ENCODE measurements at regions not wholly inside any gene's neighbourhood (a gene's known extent, or its start where the extent isn't known, plus 50 kb on each side); places are given as distances from the start of the nearest gene placed in this dataset.
"Not testable (repeated sequence)": the region's sequence is repeated elsewhere in the genome, so short reads cannot be mapped to it uniquely, and the experiment has no call there.

GRCh38 chr11:90701716-90702115 lies 478.9 kb upstream of the CHORDC1 start:
- Mint-ChIP-seq H3K9me3 (peaks cover 6 to 7% of the 10 kb centered on the region in 2 donors), H3K27ac (no peak overlapping the region), H3K27me3 (ENCODE audit: low read depth) (no peaks in the 10 kb centered on the region), H3K4me3 (no peak overlapping the region), H3K4me1 (ENCODE audit: low read depth) (no peaks in the 10 kb centered on the region), H3K36me3 (ENCODE audit: insufficient read depth in 2 of 2) (peaks cover 0 to 2% of the 10 kb centered on the region in 2 donors)
- DNase-seq (no peak), ATAC-seq (replicated peaks in 1 of 2) (no peak)

- H3K27ac Mint-ChIP-seq = no peak overlapping the region
- ATAC-seq (replicated peaks in 1 of 2) = no peak
- no peaks in the 10 kb centered on the region for H3K4me1 Mint-ChIP-seq (ENCODE audit: low read depth)
Measured at GRCh38 chr11:90700789-90701439, 478.1 kb upstream of the CHORDC1 start.

GRCh38 chr11:90699791-90700400 lies 477.0 kb upstream of the CHORDC1 start:
- no peak for DNase-seq
- Mint-ChIP-seq H3K36me3 (ENCODE audit: insufficient read depth in 2 of 2) (no peaks in the 10 kb centered on the region), H3K4me3 (no peak overlapping the region), H3K27ac (no peak overlapping the region), H3K4me1 (ENCODE audit: low read depth) (no peaks in the 10 kb centered on the region), H3K9me3 (peaks cover 2 to 6% of the 10 kb centered on the region in 2 donors), H3K27me3 (ENCODE audit: low read depth) (no peaks in the 10 kb centered on the region)
- ATAC-seq (replicated peaks in 1 of 2) = no peak

More at GRCh38 chr11:90700789-90701439, 478.1 kb upstream of the CHORDC1 start:
- DNase-seq = no peak
- Mint-ChIP-seq H3K4me3 (no peak overlapping the region), H3K27me3 (ENCODE audit: low read depth) (no peaks in the 10 kb centered on the region), H3K36me3 (ENCODE audit: insufficient read depth in 2 of 2) (peaks cover 0 to 2% of the 10 kb centered on the region in 2 donors), H3K9me3 (peaks cover 6 to 7% of the 10 kb centered on the region in 2 donors)

GRCh38 chr11:90698238-90698637 lies 475.4 kb upstream of the CHORDC1 start:
- no peak for ATAC-seq (replicated peaks in 1 of 2)
- Mint-ChIP-seq H3K36me3 (ENCODE audit: insufficient read depth in 2 of 2) (no peaks in the 10 kb centered on the region), H3K9me3 (peaks cover 2 to 5% of the 10 kb centered on the region in 2 donors)

GRCh38 chr11:90675496-90675895 lies 452.6 kb upstream of the CHORDC1 start:
- not testable (repeated sequence) for ATAC-seq (replicated peaks in 1 of 2); H3K27ac Mint-ChIP-seq; H3K4me3 Mint-ChIP-seq; DNase-seq; H3K4me1 Mint-ChIP-seq (ENCODE audit: low read depth); H3K27me3 Mint-ChIP-seq (ENCODE audit: low read depth); H3K36me3 Mint-ChIP-seq (ENCODE audit: insufficient read depth in 2 of 2)
- peaks cover 13% of the 10 kb centered on the region in 2 donors for H3K9me3 Mint-ChIP-seq

More at GRCh38 chr11:90698238-90698637, 475.4 kb upstream of the CHORDC1 start:
- H3K27me3 Mint-ChIP-seq (ENCODE audit: low read depth) = no peaks in the 10 kb centered on the region
- H3K4me1 Mint-ChIP-seq (ENCODE audit: low read depth) = no peaks in the 10 kb centered on the region
- no peak overlapping the region for H3K27ac Mint-ChIP-seq
- H3K4me3 Mint-ChIP-seq = no peak overlapping the region
- DNase-seq = no peak

GRCh38 chr11:90669094-90669493 lies 446.2 kb upstream of the CHORDC1 start:
- no peaks in the 10 kb centered on the region for H3K27me3 Mint-ChIP-seq (ENCODE audit: low read depth)
- H3K27ac Mint-ChIP-seq = no peak overlapping the region
- peaks cover 0 to 4% of the 10 kb centered on the region in 2 donors for H3K36me3 Mint-ChIP-seq (ENCODE audit: insufficient read depth in 2 of 2)
- DNase-seq = no peak
- H3K4me3 Mint-ChIP-seq = no peak overlapping the region
- H3K4me1 Mint-ChIP-seq (ENCODE audit: low read depth) = no peaks in the 10 kb centered on the region
- H3K9me3 Mint-ChIP-seq = peaks cover 4 to 6% of the 10 kb centered on the region in 2 donors
- no peak for ATAC-seq (replicated peaks in 1 of 2)

GRCh38 chr11:90668502-90668901 lies 445.7 kb upstream of the CHORDC1 start:
- Mint-ChIP-seq H3K9me3 (peaks cover 4 to 6% of the 10 kb centered on the region in 2 donors), H3K4me1 (ENCODE audit: low read depth) (no peaks in the 10 kb centered on the region), H3K36me3 (ENCODE audit: insufficient read depth in 2 of 2) (peaks cover 0 to 4% of the 10 kb centered on the region in 2 donors), H3K27ac (no peak overlapping the region), H3K27me3 (ENCODE audit: low read depth) (no peaks in the 10 kb centered on the region), H3K4me3 (no peak overlapping the region)
- DNase-seq (no peak), ATAC-seq (replicated peaks in 1 of 2) (no peak)

- DNase-seq (no peak), ATAC-seq (replicated peaks in 1 of 2) (no peak)
- peaks cover 0 to 2% of the 10 kb centered on the region in 2 donors for H3K36me3 Mint-ChIP-seq (ENCODE audit: insufficient read depth in 2 of 2)
- peaks cover 4 to 5% of the 10 kb centered on the region in 2 donors for H3K9me3 Mint-ChIP-seq
- H3K27me3 Mint-ChIP-seq (ENCODE audit: low read depth) = no peaks in the 10 kb centered on the region
- no peak overlapping the region for H3K4me3 Mint-ChIP-seq
- H3K27ac Mint-ChIP-seq = no peak overlapping the region
- H3K4me1 Mint-ChIP-seq (ENCODE audit: low read depth) = no peaks in the 10 kb centered on the region
Measured at GRCh38 chr11:90661233-90661632, 438.4 kb upstream of the CHORDC1 start.

GRCh38 chr11:90656171-90656570 lies 433.3 kb upstream of the CHORDC1 start:
- Mint-ChIP-seq H3K27ac (no peak overlapping the region), H3K4me3 (no peak overlapping the region), H3K36me3 (ENCODE audit: insufficient read depth in 2 of 2) (no peaks in the 10 kb centered on the region), H3K27me3 (ENCODE audit: low read depth) (no peaks in the 10 kb centered on the region), H3K4me1 (ENCODE audit: low read depth) (no peaks in the 10 kb centered on the region), H3K9me3 (peaks cover 0 to 3% of the 10 kb centered on the region in 2 donors)
- DNase-seq (no peak), ATAC-seq (replicated peaks in 1 of 2) (no peak)

- Mint-ChIP-seq H3K9me3 (peaks cover 0 to 2% of the 10 kb centered on the region in 2 donors), H3K27me3 (ENCODE audit: low read depth) (no peaks in the 10 kb centered on the region), H3K27ac (no peak overlapping the region), H3K36me3 (ENCODE audit: insufficient read depth in 2 of 2) (no peaks in the 10 kb centered on the region), H3K4me1 (ENCODE audit: low read depth) (no peaks in the 10 kb centered on the region), H3K4me3 (no peak overlapping the region)
- no peak for DNase-seq
- ATAC-seq (replicated peaks in 1 of 2) = no peak
Measured at GRCh38 chr11:90650153-90650552, 427.3 kb upstream of the CHORDC1 start.

- Mint-ChIP-seq H3K9me3 (peaks cover 0 to 2% of the 10 kb centered on the region in 2 donors), H3K27me3 (ENCODE audit: low read depth) (no peaks in the 10 kb centered on the region), H3K27ac (no peak overlapping the region), H3K36me3 (ENCODE audit: insufficient read depth in 2 of 2) (no peaks in the 10 kb centered on the region), H3K4me3 (no peak overlapping the region), H3K4me1 (ENCODE audit: low read depth) (no peaks in the 10 kb centered on the region)
- ATAC-seq (replicated peaks in 1 of 2) (no peak), DNase-seq (no peak)
Measured at GRCh38 chr11:90646706-90647105, 423.9 kb upstream of the CHORDC1 start.

GRCh38 chr11:90646266-90646665 lies 423.4 kb upstream of the CHORDC1 start:
- H3K27me3 Mint-ChIP-seq (ENCODE audit: low read depth) = no peaks in the 10 kb centered on the region
- no peaks in the 10 kb centered on the region for H3K36me3 Mint-ChIP-seq (ENCODE audit: insufficient read depth in 2 of 2)
- DNase-seq = no peak
- no peak for ATAC-seq (replicated peaks in 1 of 2)
- H3K4me1 Mint-ChIP-seq (ENCODE audit: low read depth) = no peaks in the 10 kb centered on the region
- no peak overlapping the region for H3K27ac Mint-ChIP-seq
- H3K9me3 Mint-ChIP-seq = peaks cover 0 to 2% of the 10 kb centered on the region in 2 donors
- no peak overlapping the region for H3K4me3 Mint-ChIP-seq

- Mint-ChIP-seq H3K36me3 (ENCODE audit: insufficient read depth in 2 of 2) (no peaks in the 10 kb centered on the region), H3K4me3 (no peak overlapping the region), H3K27ac (no peak overlapping the region), H3K9me3 (peaks cover 2 to 6% of the 10 kb centered on the region in 2 donors), H3K4me1 (ENCODE audit: low read depth) (no peaks in the 10 kb centered on the region), H3K27me3 (ENCODE audit: low read depth) (no peaks in the 10 kb centered on the region)
- ATAC-seq (replicated peaks in 1 of 2) (no peak), DNase-seq (no peak)
Measured at GRCh38 chr11:90639461-90639993, 416.7 kb upstream of the CHORDC1 start.

All from activated T-cell treated with anti-CD3 and anti-CD28 coated beads, Interleukin-2, amount 50 U/mL, for 72 hours (primary cell).